ENCODE measurements at regions not wholly inside any gene's neighbourhood (a gene's known extent, or its start where the extent isn't known, plus 50 kb on each side); places are given as distances from the start of the nearest gene placed in this dataset.

DNA sequence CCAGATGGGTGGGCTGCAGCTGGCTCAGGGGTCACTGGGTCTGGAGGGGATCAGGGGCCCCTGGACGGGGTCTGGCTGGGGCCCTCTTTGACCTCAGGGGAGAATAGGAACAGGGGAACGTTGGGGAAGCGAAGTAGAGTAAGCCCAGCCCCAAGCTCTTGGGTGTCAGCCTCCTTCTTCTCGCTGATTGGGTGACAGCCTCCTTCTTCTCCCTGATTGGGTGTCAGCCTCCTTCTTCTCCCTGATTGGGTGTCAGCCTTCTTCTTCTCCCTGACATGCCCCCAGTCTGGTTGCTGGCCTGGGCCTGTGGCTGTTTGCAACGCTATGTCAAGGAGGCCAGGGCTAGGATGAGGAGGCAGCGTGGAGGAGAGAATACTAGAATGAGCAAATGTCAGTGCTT is 76.7 kb upstream of the CASZ1 start:
- TF ChIP-seq, protein P1, sequence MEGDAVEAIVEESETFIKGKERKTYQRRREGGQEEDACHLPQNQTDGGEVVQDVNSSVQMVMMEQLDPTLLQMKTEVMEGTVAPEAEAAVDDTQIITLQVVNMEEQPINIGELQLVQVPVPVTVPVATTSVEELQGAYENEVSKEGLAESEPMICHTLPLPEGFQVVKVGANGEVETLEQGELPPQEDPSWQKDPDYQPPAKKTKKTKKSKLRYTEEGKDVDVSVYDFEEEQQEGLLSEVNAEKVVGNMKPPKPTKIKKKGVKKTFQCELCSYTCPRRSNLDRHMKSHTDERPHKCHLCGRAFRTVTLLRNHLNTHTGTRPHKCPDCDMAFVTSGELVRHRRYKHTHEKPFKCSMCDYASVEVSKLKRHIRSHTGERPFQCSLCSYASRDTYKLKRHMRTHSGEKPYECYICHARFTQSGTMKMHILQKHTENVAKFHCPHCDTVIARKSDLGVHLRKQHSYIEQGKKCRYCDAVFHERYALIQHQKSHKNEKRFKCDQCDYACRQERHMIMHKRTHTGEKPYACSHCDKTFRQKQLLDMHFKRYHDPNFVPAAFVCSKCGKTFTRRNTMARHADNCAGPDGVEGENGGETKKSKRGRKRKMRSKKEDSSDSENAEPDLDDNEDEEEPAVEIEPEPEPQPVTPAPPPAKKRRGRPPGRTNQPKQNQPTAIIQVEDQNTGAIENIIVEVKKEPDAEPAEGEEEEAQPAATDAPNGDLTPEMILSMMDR (IDR thresholded peaks at IDR 0.05; ENCODE audit: unreplicated experiment): no peak
- no peak overlapping the region for H3K4me3 Mint-ChIP-seq (ENCODE audit: unreplicated experiment)
- no peak for DNase-seq (ENCODE audit: low spot score)
- peaks cover 11% of the 10 kb centered on the region for H3K27me3 Mint-ChIP-seq (ENCODE audit: unreplicated experiment)
- H3K36me3 Mint-ChIP-seq (ENCODE audit: low read depth, unreplicated experiment): no peaks in the 10 kb centered on the region
- H3K27ac Mint-ChIP-seq (ENCODE audit: unreplicated experiment): no peak overlapping the region
- no peaks in the 10 kb centered on the region for H3K9me3 Mint-ChIP-seq (ENCODE audit: unreplicated experiment)
- H3K4me1 Mint-ChIP-seq (ENCODE audit: unreplicated experiment): no peaks in the 10 kb centered on the region

GRCh38 chr1:10874351-10874750 is 77.9 kb upstream of the CASZ1 start:
- Mint-ChIP-seq H3K9me3 (ENCODE audit: unreplicated experiment) (no peaks in the 10 kb centered on the region), H3K27me3 (ENCODE audit: unreplicated experiment) (peaks cover 9% of the 10 kb centered on the region), H3K36me3 (ENCODE audit: low read depth, unreplicated experiment) (no peaks in the 10 kb centered on the region), H3K4me3 (ENCODE audit: unreplicated experiment) (no peak overlapping the region), H3K27ac (ENCODE audit: unreplicated experiment) (no peak overlapping the region), H3K4me1 (ENCODE audit: unreplicated experiment) (no peaks in the 10 kb centered on the region)
- no peak for DNase-seq (ENCODE audit: low spot score)
- TF ChIP-seq, protein P1 (IDR thresholded peaks at IDR 0.05; ENCODE audit: unreplicated experiment): no peak

GRCh38 chr1:10877894-10878293 is 81.4 kb upstream of the CASZ1 start:
- TF ChIP-seq, protein P1 (IDR thresholded peaks at IDR 0.05; ENCODE audit: unreplicated experiment): no peak
- Mint-ChIP-seq H3K9me3 (ENCODE audit: unreplicated experiment) (no peaks in the 10 kb centered on the region), H3K27me3 (ENCODE audit: unreplicated experiment) (peaks cover 8% of the 10 kb centered on the region)

GRCh38 chr1:10878469-10878868 is 82.0 kb upstream of the CASZ1 start:
- no peaks in the 10 kb centered on the region for H3K36me3 Mint-ChIP-seq (ENCODE audit: low read depth, unreplicated experiment)
- H3K27ac Mint-ChIP-seq (ENCODE audit: unreplicated experiment): no peak overlapping the region
- no peak for DNase-seq (ENCODE audit: low spot score)
- H3K27me3 Mint-ChIP-seq (ENCODE audit: unreplicated experiment): peaks cover 7% of the 10 kb centered on the region
- TF ChIP-seq, protein P1 (IDR thresholded peaks at IDR 0.05; ENCODE audit: unreplicated experiment): no peak
- no peaks in the 10 kb centered on the region for H3K4me1 Mint-ChIP-seq (ENCODE audit: unreplicated experiment)
- no peak overlapping the region for H3K4me3 Mint-ChIP-seq (ENCODE audit: unreplicated experiment)
- H3K9me3 Mint-ChIP-seq (ENCODE audit: unreplicated experiment): no peaks in the 10 kb centered on the region

More at GRCh38 chr1:10877894-10878293, 81.4 kb upstream of the CASZ1 start:
- Mint-ChIP-seq H3K36me3 (ENCODE audit: low read depth, unreplicated experiment) (no peaks in the 10 kb centered on the region), H3K4me3 (ENCODE audit: unreplicated experiment) (no peak overlapping the region), H3K27ac (ENCODE audit: unreplicated experiment) (no peak overlapping the region), H3K4me1 (ENCODE audit: unreplicated experiment) (no peaks in the 10 kb centered on the region)
- DNase-seq (ENCODE audit: low spot score): no peak

- TF ChIP-seq, protein P1 (IDR thresholded peaks at IDR 0.05; ENCODE audit: unreplicated experiment): no peak
- Mint-ChIP-seq H3K27ac (ENCODE audit: unreplicated experiment) (no peak overlapping the region), H3K36me3 (ENCODE audit: low read depth, unreplicated experiment) (no peaks in the 10 kb centered on the region), H3K27me3 (ENCODE audit: unreplicated experiment) (peaks cover 4% of the 10 kb centered on the region), H3K4me1 (ENCODE audit: unreplicated experiment) (no peaks in the 10 kb centered on the region), H3K4me3 (ENCODE audit: unreplicated experiment) (no peak overlapping the region), H3K9me3 (ENCODE audit: unreplicated experiment) (no peaks in the 10 kb centered on the region)
- no peak for DNase-seq (ENCODE audit: low spot score)
Observed at GRCh38 chr1:10880063-10880462, 83.6 kb upstream of the CASZ1 start.

Data from endothelial cell (in vitro differentiated cells).